ENCODE measurements at regions not wholly inside any gene's neighbourhood (a gene's known extent, or its start where the extent isn't known, plus 50 kb on each side); places are given as distances from the start of the nearest gene placed in this dataset.

DNA sequence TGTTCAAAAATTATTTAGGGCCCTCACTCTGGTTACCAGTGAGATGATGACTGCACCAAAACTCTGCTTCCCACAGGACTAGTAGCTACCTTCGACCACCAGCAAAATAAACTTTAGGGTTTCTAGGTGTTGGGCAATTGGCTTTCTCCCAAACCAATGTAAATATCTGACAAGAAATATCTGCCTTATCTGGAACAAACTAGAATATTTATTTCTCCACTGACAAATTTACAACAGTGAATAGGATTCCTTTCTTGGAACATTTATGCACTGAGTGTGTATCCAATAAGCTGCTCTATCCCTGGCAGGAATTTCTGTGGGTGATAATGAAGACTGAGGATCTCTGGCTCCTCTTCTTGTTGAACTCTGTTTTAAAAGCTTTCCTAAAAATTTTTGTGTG lies 148.6 kb downstream of the SLC6A15 start:
- DNase-seq, result no peak
- H3K27ac ChIP-seq, result no peak overlapping the region
- WGBS, 5 donors, result 61 to 82% (median 76%) methylated on average over 1 of the region's 1 CpG
- intact Hi-C loops (cut with DNase I; ENCODE audit: low total_unique reads), result no loop called here
- TF ChIP-seq POLR2A (IDR thresholded peaks at IDR 0.05) (no peak), POLR2AphosphoS5 (IDR thresholded peaks at IDR 0.05) (no peak)
- TF ChIP-seq, protein P1, sequence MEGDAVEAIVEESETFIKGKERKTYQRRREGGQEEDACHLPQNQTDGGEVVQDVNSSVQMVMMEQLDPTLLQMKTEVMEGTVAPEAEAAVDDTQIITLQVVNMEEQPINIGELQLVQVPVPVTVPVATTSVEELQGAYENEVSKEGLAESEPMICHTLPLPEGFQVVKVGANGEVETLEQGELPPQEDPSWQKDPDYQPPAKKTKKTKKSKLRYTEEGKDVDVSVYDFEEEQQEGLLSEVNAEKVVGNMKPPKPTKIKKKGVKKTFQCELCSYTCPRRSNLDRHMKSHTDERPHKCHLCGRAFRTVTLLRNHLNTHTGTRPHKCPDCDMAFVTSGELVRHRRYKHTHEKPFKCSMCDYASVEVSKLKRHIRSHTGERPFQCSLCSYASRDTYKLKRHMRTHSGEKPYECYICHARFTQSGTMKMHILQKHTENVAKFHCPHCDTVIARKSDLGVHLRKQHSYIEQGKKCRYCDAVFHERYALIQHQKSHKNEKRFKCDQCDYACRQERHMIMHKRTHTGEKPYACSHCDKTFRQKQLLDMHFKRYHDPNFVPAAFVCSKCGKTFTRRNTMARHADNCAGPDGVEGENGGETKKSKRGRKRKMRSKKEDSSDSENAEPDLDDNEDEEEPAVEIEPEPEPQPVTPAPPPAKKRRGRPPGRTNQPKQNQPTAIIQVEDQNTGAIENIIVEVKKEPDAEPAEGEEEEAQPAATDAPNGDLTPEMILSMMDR (IDR thresholded peaks at IDR 0.05 in 8 of 11, conservative IDR thresholded peaks at IDR 0.05 in 3 of 11), result no peak
- no peaks in the 10 kb centered on the region for H3K4me1 ChIP-seq
- no peaks in the 10 kb centered on the region for H3K36me3 ChIP-seq
- H3K9me3 ChIP-seq, result no peaks in the 10 kb centered on the region
- H3K27me3 ChIP-seq (replicated peaks in 1 of 7), result no peaks in the 10 kb centered on the region
- H3K4me3 ChIP-seq, result no peak overlapping the region

DNA sequence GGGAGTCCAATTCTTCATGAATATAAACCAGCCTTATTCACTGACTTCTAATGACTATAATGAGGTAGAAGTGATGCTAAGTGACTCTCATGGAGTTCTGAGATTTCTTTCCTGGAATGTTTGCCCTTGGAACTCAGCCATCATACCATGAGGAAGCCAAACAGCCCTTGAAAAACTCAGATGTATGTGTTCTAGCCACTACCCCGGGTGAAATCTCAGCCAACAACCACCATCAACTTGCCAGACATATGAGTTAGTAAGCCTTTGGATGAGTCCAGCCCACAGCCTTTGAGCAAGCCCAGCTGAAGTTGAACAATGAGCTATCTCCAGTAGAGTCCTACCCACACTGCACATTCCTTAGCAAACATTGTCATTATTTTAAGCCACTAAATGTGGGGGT lies 149.5 kb downstream of the SLC6A15 start:
- no peaks in the 10 kb centered on the region for H3K9me3 ChIP-seq
- no peak overlapping the region for H3K4me3 ChIP-seq
- 50 to 76% (median 74%) methylated on average over 1 of the region's 1 CpG for WGBS, 5 donors
- H3K36me3 ChIP-seq, result no peaks in the 10 kb centered on the region
- no peak for DNase-seq
- no peaks in the 10 kb centered on the region for H3K4me1 ChIP-seq
- intact Hi-C loops (cut with DNase I; ENCODE audit: low total_unique reads), result no loop called here
- no peak overlapping the region for H3K27ac ChIP-seq
- H3K27me3 ChIP-seq (replicated peaks in 1 of 7), result no peaks in the 10 kb centered on the region
- TF ChIP-seq POLR2A (IDR thresholded peaks at IDR 0.05) (no peak), POLR2AphosphoS5 (IDR thresholded peaks at IDR 0.05) (no peak)
- TF ChIP-seq, protein P1 (IDR thresholded peaks at IDR 0.05 in 8 of 11, conservative IDR thresholded peaks at IDR 0.05 in 3 of 11), result no peak

DNA sequence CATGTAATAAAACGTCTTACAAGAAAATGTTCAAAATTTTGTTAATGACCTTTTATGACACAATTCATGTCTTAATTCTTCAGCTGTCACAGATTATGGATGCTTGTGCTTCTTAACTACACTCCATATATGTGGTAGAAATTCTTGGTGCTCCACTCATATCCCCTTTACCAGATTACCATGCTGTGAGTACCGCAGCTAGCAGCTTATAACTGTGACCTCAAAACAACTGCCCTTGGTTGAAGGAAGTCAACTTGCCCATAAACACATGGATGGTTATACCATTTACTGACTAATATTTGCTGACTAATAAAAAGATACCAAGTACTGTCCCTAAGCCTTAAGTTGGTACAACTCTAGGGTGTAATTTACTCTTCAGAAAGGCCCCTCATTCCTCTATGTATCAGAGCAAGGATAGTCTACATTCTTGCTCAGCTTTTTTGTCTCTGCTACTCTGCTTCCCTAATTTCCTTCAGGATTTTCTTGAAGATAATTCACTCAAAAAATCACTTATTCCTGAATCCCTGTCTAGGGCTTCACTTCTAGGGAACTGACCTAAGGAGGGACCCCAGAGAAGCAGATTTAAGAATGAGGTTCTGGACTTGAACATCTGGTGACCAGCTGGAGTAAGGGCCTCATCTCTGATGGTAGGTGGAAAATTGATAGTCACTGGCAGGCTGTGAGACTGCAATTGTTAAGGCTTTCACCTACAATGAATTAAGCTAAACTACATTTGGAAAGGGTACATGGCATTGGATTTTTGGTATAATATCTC lies 152.3 kb downstream of the SLC6A15 start:
- H3K36me3 ChIP-seq, result no peaks in the 10 kb centered on the region
- intact Hi-C loops (cut with DNase I; ENCODE audit: low total_unique reads), result no loop called here
- H3K4me3 ChIP-seq, result no peak overlapping the region
- H3K27ac ChIP-seq, result no peak overlapping the region
- H3K4me1 ChIP-seq, result no peaks in the 10 kb centered on the region
- no peaks in the 10 kb centered on the region for H3K27me3 ChIP-seq (replicated peaks in 1 of 7)
- no peak for DNase-seq
- WGBS, 5 donors, result 60 to 83% (median 64%) methylated on average over 2 of the region's 2 CpGs
- no peaks in the 10 kb centered on the region for H3K9me3 ChIP-seq
- no peak for TF ChIP-seq POLR2AphosphoS5 (IDR thresholded peaks at IDR 0.05)
- no peak for TF ChIP-seq POLR2A (IDR thresholded peaks at IDR 0.05)
- TF ChIP-seq, protein P1 (IDR thresholded peaks at IDR 0.05 in 8 of 11, conservative IDR thresholded peaks at IDR 0.05 in 3 of 11), result no peak

DNA sequence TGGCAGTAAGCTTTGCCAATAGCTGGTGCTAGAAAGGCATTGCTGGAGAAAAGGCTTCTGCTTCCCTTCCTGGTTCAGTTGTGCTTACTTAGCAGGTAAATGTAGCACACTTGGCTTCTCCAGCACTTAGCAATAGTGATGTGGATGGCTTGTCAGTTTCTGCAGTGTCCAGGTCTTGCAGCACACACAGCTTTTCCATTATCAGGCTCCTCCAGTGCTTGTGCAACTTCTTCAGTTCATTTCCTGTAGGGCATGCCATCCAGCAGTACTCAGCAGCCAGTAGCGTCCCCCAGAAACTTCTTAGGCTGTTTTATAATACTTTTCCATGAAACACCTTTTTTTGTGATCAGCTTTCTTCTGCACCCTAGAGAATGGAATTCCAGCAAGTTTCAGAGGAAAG lies 154.6 kb downstream of the SLC6A15 start:
- 23 to 56% (median 40%) methylated on average over 1 of the region's 1 CpG for whole genome bisulfite sequencing, 5 donors
- Histone ChIP-seq H3K27ac (no peak overlapping the region), H3K4me1 (no peaks in the 10 kb centered on the region), H3K4me3 (no peak overlapping the region), H3K27me3 (replicated peaks in 1 of 7) (no peaks in the 10 kb centered on the region), H3K9me3 (no peaks in the 10 kb centered on the region), H3K36me3 (no peaks in the 10 kb centered on the region)
- intact Hi-C loops (cut with DNase I; ENCODE audit: low total_unique reads), result no loop called here
- TF ChIP-seq, protein P1 (IDR thresholded peaks at IDR 0.05 in 8 of 11, conservative IDR thresholded peaks at IDR 0.05 in 3 of 11), result no peak
- no peak for TF ChIP-seq POLR2AphosphoS5 (IDR thresholded peaks at IDR 0.05)
- TF ChIP-seq POLR2A (IDR thresholded peaks at IDR 0.05), result no peak
- DNase-seq, result no peak

Data from spleen (tissue), 11 donors.